Skeletal muscle tissue (tissue), 3 donors: ENCODE measurements at regions not wholly inside any gene's neighbourhood (a gene's known extent, or its start where the extent isn't known, plus 50 kb on each side); places are given as distances from the start of the nearest gene placed in this dataset.

Experiments
- H3K27ac ChIP-seq: one replicate; pipeline ENCODE4 v1.7.0; 2013; ENCODE audit warnings: mild to moderate bottlenecking, low read depth, low read length, inconsistent platforms
- H3K27me3 ChIP-seq, 3 donors: one replicate each; pipeline ENCODE4 v1.7.0; 2013; ENCODE audit warnings: low read length in 3 of 3; ENCODE audit not compliant: control insufficient read depth in 3 of 3, insufficient read depth in 3 of 3
- H3K36me3 ChIP-seq, 3 donors: one replicate each; pipeline ENCODE4 v1.7.0; 2013; ENCODE audit warnings: low read length in 3 of 3; ENCODE audit not compliant: control insufficient read depth in 3 of 3, insufficient read depth in 3 of 3
- H3K4me1 ChIP-seq, 3 donors: one replicate each; pipeline ENCODE4 v1.7.0; 2013; ENCODE audit warnings: low read length in 3 of 3, mild to moderate bottlenecking in 3 of 3; ENCODE audit not compliant: control insufficient read depth in 3 of 3, insufficient read depth in 3 of 3
- H3K4me3 ChIP-seq, 3 donors: one replicate each; pipeline ENCODE4 v1.7.0; 2013; ENCODE audit warnings: low read length in 3 of 3
- H3K9ac ChIP-seq, 3 donors: one replicate each; pipeline ENCODE4 v1.7.0; 2013; ENCODE audit warnings: low read length in 3 of 3, mild to moderate bottlenecking in 3 of 3, moderate library complexity in 2 of 3, low read depth in 1 of 3
- H3K9me3 ChIP-seq, 3 donors: one replicate each; pipeline ENCODE4 v1.7.0; 2013; ENCODE audit warnings: low read length in 3 of 3; ENCODE audit not compliant: control insufficient read depth in 3 of 3
- donor health status: Osteomylitis.

DNA sequence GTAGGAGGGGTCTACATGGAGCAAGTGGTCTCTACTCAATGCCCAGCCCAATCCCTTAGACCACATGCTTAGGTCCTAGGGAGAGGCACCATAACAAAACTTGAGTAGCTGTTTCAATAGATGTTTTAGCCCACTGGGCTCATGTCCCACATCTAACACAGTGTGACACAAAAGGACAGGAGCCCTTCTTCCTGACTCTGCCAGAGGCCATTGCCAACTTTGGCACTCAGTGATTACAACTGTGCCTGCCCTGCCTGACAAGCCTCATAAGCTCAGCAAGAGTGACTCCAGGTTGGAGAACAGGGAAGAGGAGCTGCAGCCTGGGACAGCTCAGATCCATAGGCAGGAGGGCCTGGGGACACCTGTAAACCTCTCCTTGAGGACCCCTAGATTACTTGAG, 230.8 kb downstream of the ENC1 start:
- H3K9me3 ChIP-seq = no peaks in the 10 kb centered on the region
- no peak overlapping the region for H3K9ac ChIP-seq
- H3K27me3 ChIP-seq = no peaks in the 10 kb centered on the region
- H3K4me1 ChIP-seq = peaks cover 20 to 31% (median 25%) of the 10 kb centered on the region in 3 donors
- no peak overlapping the region for H3K4me3 ChIP-seq
- no peaks in the 10 kb centered on the region for H3K36me3 ChIP-seq
- H3K27ac ChIP-seq = no peak overlapping the region

DNA sequence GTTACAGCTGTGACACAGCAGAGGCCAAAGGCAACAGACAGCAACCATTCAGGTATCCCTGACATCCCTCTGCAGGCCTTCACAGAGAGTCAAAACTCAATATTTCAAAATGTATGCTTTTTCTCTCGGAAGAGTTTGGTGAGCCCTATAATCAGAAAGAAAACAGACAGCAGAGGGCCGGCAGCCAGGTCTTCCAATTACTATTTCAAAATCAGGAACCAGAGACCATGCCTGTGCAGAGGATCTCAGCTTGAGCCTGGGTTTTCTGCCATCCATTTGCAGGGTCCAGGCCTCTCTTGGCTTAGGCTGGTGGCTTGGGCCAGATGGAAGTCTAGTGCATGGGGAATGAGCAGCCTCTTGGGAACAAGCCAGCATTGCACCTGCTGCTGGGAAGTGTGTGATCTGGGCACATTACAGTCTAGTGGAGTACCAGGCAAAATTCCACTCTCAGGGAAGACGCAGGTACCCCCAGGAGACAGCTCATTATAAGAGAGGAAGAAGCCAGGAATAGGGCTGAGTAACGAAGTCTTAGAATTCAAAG, 231.3 kb downstream of the ENC1 start:
- Histone ChIP-seq H3K36me3 (no peaks in the 10 kb centered on the region), H3K4me1 (peaks cover 23 to 31% (median 30%) of the 10 kb centered on the region in 3 donors), H3K27ac (no peak overlapping the region), H3K9ac (no peak overlapping the region), H3K27me3 (no peaks in the 10 kb centered on the region), H3K4me3 (no peak overlapping the region), H3K9me3 (no peaks in the 10 kb centered on the region)

DNA sequence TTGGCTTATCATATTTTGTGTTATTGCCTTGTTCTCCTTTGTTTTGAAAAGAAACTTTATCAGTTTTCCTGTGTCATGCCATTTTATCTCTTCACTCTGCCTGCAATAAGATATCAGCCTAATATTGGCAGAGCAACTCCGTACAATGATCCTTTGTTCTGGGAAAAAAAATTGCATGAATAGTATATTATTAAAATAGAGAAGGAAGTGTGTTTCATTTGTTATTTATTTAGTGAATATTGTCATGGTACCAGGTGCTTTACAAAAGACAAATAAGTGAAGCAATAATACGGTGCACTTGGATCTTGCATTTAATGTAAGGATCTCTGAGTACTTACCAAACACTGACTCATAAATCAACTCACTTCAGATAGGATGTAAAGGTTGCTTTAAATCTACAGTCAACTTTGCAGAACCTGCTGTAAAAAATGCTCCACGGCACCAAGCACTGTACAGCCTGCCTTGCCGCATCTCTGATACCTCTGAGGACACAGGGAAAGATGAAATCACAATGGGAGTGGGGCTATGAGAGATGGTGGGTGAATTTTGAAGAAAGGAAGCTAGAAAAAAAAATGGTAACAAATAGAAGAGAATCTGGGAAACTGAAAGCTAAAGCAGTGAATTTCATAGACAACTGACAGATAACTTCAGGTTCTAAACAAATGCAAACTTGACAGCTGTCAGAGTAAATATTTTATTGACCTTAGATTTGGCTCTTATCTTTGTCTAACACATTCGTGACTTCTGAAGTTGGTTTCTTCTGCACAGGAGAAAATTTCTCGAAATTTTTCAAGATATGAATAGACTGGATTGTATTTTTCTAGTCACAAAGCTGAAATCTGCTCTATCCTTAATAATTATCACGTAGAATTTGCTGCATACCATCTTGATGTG, 232.1 kb downstream of the ENC1 start:
- no peaks in the 10 kb centered on the region for H3K36me3 ChIP-seq
- no peak overlapping the region for H3K27ac ChIP-seq
- no peak overlapping the region for H3K9ac ChIP-seq
- H3K27me3 ChIP-seq = no peaks in the 10 kb centered on the region
- no peaks in the 10 kb centered on the region for H3K9me3 ChIP-seq
- H3K4me3 ChIP-seq = no peak overlapping the region
- H3K4me1 ChIP-seq = peaks cover 27 to 39% (median 32%) of the 10 kb centered on the region in 3 donors

DNA sequence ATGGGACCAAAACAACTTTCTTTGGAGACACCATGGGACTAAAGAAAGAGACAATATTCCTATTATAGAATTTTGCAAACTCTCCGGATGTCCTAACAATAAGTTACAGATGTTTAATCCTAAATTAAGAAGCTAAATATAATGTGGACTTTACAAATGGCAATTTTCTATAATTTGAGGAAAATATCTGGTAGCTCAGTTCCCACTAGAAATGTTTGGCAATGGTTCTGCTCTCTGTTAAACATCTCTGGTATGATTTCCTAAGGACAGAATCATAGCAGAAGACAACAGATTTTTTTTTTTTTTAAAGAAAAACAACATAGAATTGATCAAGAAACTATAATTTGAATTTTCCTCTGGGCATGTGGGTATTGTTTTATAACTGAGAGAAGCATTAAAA, 232.8 kb downstream of the ENC1 start:
- Histone ChIP-seq H3K4me1 (peaks cover 27 to 46% (median 32%) of the 10 kb centered on the region in 3 donors), H3K4me3 (no peak overlapping the region), H3K9me3 (no peaks in the 10 kb centered on the region), H3K9ac (no peak overlapping the region), H3K27me3 (no peaks in the 10 kb centered on the region), H3K27ac (no peak overlapping the region), H3K36me3 (no peaks in the 10 kb centered on the region)

DNA sequence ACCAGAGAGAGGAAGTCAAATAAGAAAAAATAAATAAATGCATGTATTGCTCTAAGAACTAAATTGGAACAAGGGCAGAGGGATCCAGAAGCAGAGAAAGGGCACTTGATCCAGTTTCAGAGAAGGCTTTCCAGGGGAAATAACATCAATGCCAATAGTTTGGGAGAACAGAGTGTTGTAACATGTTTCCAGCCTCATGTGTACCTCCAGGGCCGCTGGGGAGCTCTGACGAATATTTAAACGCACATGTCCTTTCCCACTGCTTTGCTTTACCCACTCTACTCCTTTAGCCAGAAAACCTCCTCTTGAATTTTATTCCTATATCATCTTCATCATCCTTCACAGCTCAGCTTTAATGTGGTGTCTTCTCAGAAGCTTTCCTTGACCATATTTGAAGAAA, 233.7 kb downstream of the ENC1 start:
- Histone ChIP-seq H3K4me1 (peaks cover 27 to 51% (median 32%) of the 10 kb centered on the region in 3 donors), H3K4me3 (no peak overlapping the region), H3K9me3 (no peaks in the 10 kb centered on the region), H3K36me3 (no peaks in the 10 kb centered on the region), H3K27me3 (no peaks in the 10 kb centered on the region), H3K9ac (no peak overlapping the region), H3K27ac (no peak overlapping the region)

DNA sequence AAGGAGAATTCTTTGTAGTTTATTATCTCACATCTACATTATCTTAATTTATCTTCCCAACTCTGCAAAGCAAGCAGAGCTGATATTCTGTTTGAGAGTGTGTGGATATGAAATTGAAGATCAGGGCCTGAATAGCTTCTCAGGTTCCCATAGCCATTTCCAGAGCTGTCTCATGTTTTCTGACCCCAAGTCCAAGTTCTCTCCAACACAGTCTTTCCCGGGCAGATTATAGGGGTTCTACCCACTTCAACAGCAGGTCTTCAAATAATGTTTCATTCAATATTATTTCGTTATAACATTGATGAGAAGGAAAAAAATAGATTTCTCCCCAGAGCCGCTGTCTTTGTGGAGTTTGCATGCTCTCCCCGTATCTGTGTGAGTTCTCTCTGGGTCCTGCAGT, 234.9 kb downstream of the ENC1 start:
- Histone ChIP-seq H3K36me3 (no peaks in the 10 kb centered on the region), H3K4me3 (no peak overlapping the region), H3K27ac (peak overlapping the region; percentile 11), H3K9me3 (no peaks in the 10 kb centered on the region), H3K27me3 (no peaks in the 10 kb centered on the region), H3K9ac (no peak overlapping the region), H3K4me1 (peaks cover 27 to 51% (median 32%) of the 10 kb centered on the region in 3 donors)

GRCh38 chr5:74404574-74405508, 235.7 kb downstream of the ENC1 start:
- Histone ChIP-seq H3K9me3 (no peaks in the 10 kb centered on the region), H3K27me3 (no peaks in the 10 kb centered on the region), H3K4me1 (peaks cover 25 to 44% (median 29%) of the 10 kb centered on the region in 3 donors), H3K9ac (no peak overlapping the region), H3K36me3 (no peaks in the 10 kb centered on the region), H3K27ac (peak overlapping the region; percentile 14), H3K4me3 (no peak overlapping the region)

- peaks cover 14 to 35% (median 19%) of the 10 kb centered on the region in 3 donors for H3K4me1 ChIP-seq
- no peak overlapping the region for H3K4me3 ChIP-seq
- peaks cover 0 to 5% (median 2%) of the 10 kb centered on the region in 3 donors for H3K9me3 ChIP-seq
- H3K36me3 ChIP-seq = no peaks in the 10 kb centered on the region
- no peaks in the 10 kb centered on the region for H3K27me3 ChIP-seq
- no peak overlapping the region for H3K27ac ChIP-seq
- no peak overlapping the region for H3K9ac ChIP-seq
Measured at GRCh38 chr5:74403771-74404170, 236.8 kb downstream of the ENC1 start.

DNA sequence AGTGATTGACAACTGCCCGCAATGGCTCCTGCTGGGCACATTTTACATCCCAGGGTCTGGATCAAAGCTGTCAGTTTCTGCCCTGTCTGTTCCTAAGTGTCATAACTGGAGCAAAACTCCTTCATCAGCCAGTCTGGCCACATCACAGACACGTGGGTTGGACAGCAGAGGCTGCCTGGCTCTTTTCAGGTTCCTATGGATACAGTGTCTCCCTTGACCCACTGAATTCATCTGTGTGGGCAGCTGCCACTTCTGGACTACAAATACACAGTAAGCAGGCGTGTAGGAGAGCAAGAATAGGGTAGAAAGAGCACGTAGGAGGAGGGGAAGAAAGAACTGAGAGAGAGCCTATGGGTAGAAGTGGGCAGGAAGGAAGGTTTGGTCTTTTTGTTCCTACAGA, 238.0 kb downstream of the ENC1 start:
- no peaks in the 10 kb centered on the region for H3K27me3 ChIP-seq
- H3K36me3 ChIP-seq = no peaks in the 10 kb centered on the region
- peaks cover 0 to 5% (median 2%) of the 10 kb centered on the region in 3 donors for H3K9me3 ChIP-seq
- H3K27ac ChIP-seq = no peak overlapping the region
- no peak overlapping the region for H3K9ac ChIP-seq
- no peak overlapping the region for H3K4me3 ChIP-seq
- H3K4me1 ChIP-seq = peaks cover 12 to 31% (median 17%) of the 10 kb centered on the region in 3 donors
